ENCODE measurements at regions not wholly inside any gene's neighbourhood (a gene's known extent, or its start where the extent isn't known, plus 50 kb on each side); places are given as distances from the start of the nearest gene placed in this dataset.

- no peaks in the 10 kb centered on the region for H3K36me3 ChIP-seq (ENCODE audit: control insufficient read depth, insufficient read depth, low read length)
- no peak overlapping the region for H3K27ac ChIP-seq (ENCODE audit: low read length)
- no peaks in the 10 kb centered on the region for H3K9me3 ChIP-seq (ENCODE audit: control insufficient read depth, insufficient read depth, low read depth, low read length)
- peaks cover 6% of the 10 kb centered on the region for H3K27me3 ChIP-seq (ENCODE audit: control insufficient read depth, insufficient read depth, low read length)
- BruUV-seq (replicated peaks), result no TSS peak
- TF ChIP-seq SIN3A (IDR thresholded peaks at IDR 0.05; ENCODE audit: borderline replicate concordance, insufficient read depth, low read depth, low read length) (no peak), CTCF (IDR thresholded peaks at IDR 0.05) (no peak), POLR2AphosphoS5 (IDR thresholded peaks at IDR 0.05; ENCODE audit: low read depth, low read length) (no peak), TCF7L2 (IDR thresholded peaks at IDR 0.05; ENCODE audit: low read depth, low read length) (no peak), REST (IDR thresholded peaks at IDR 0.05; ENCODE audit: insufficient read depth in 1 of 2, low read depth in 2 of 2, low read length in 1 of 2) (no peak)
- DNase-seq (ENCODE audit: low read depth, low spot score) (no peak), ATAC-seq (no peak)
- in situ Hi-C loops (cut with HindIII; ENCODE audit: low pct_unique_long_range_greater_than_20kb, low sequenced_read_pairs), result no loop called here
- H3K4me1 ChIP-seq (ENCODE audit: control insufficient read depth, insufficient read depth, low read length), result no peaks in the 10 kb centered on the region
- no peak overlapping the region for H3K4me3 ChIP-seq (ENCODE audit: low read depth in 2 of 2, low read length in 2 of 2)
- intact Hi-C loops (cut with micrococcal nuclease; ENCODE audit: unreplicated experiment), result no loop called here
- ChIA-PET POLR2A (no interaction called here), CTCF (no interaction called here)
Observed at GRCh38 chr5:171714261-171714660, 71.4 kb upstream of the SMIM23 start.

- H3K27me3 ChIP-seq (ENCODE audit: control insufficient read depth, insufficient read depth, low read length), result peaks cover 6% of the 10 kb centered on the region
- TF ChIP-seq SIN3A (IDR thresholded peaks at IDR 0.05; ENCODE audit: borderline replicate concordance, insufficient read depth, low read depth, low read length) (no peak), TCF7L2 (IDR thresholded peaks at IDR 0.05; ENCODE audit: low read depth, low read length) (no peak), POLR2AphosphoS5 (IDR thresholded peaks at IDR 0.05; ENCODE audit: low read depth, low read length) (no peak), REST (IDR thresholded peaks at IDR 0.05; ENCODE audit: insufficient read depth in 1 of 2, low read depth in 2 of 2, low read length in 1 of 2) (no peak), CTCF (IDR thresholded peaks at IDR 0.05) (no peak)
- no TSS peak for BruUV-seq (replicated peaks)
- no peaks in the 10 kb centered on the region for H3K9me3 ChIP-seq (ENCODE audit: control insufficient read depth, insufficient read depth, low read depth, low read length)
- DNase-seq (ENCODE audit: low read depth, low spot score), result no peak
- H3K27ac ChIP-seq (ENCODE audit: low read length), result no peak overlapping the region
- ATAC-seq, result no peak
- in situ Hi-C loops (cut with HindIII; ENCODE audit: low pct_unique_long_range_greater_than_20kb, low sequenced_read_pairs) (no loop called here), intact Hi-C loops (cut with micrococcal nuclease; ENCODE audit: unreplicated experiment) (no loop called here)
- no peaks in the 10 kb centered on the region for H3K36me3 ChIP-seq (ENCODE audit: control insufficient read depth, insufficient read depth, low read length)
- no peak overlapping the region for H3K4me3 ChIP-seq (ENCODE audit: low read depth in 2 of 2, low read length in 2 of 2)
- ChIA-PET CTCF (no interaction called here), POLR2A (no interaction called here)
- H3K4me1 ChIP-seq (ENCODE audit: control insufficient read depth, insufficient read depth, low read length), result no peaks in the 10 kb centered on the region
Observed at GRCh38 chr5:171714851-171715250, 70.8 kb upstream of the SMIM23 start.

All from Panc1 (cell line).